Kidney (tissue), 13 donors: ENCODE measurements at regions not wholly inside any gene's neighbourhood (a gene's known extent, or its start where the extent isn't known, plus 50 kb on each side); places are given as distances from the start of the nearest gene placed in this dataset.
"Not testable (repeated sequence)": the region's sequence is repeated elsewhere in the genome, so short reads cannot be mapped to it uniquely, and the experiment has no call there.

Experiments used
- DNase-seq, 5 donors: peaks; one replicate each; pipeline ENCODE4 v3.0.0-alpha.2; 2013 to 2020
- FAIRE-seq: peaks from 2 replicates; lab custom pipeline; 2012; peaks lifted over from hg19 to GRCh38; lab: Jason Lieb, UNC
- H3K27ac ChIP-seq, 2 donors: one replicate each; pipeline ENCODE4 v1.7.0; 2013; ENCODE audit warnings: low read depth in 2 of 2, low read length in 2 of 2, inconsistent platforms in 1 of 2
- H3K27me3 ChIP-seq: one replicate; pipeline ENCODE4 v1.7.1; 2013; ENCODE audit warnings: low read length, inconsistent platforms; ENCODE audit not compliant: control insufficient read depth, insufficient read depth
- H3K36me3 ChIP-seq, 3 donors: one replicate each; pipeline versions ENCODE4 v1.7.0 to v1.7.1; 2013; ENCODE audit warnings: low read length in 3 of 3, control low read depth in 1 of 3, inconsistent platforms in 1 of 3; ENCODE audit not compliant: insufficient read depth in 3 of 3, control insufficient read depth in 2 of 3
- H3K4me1 ChIP-seq, 3 donors: one replicate each; pipeline versions ENCODE4 v1.7.0 to v1.7.1; 2013; ENCODE audit warnings: low read length in 3 of 3, inconsistent platforms in 1 of 3, low read depth in 1 of 3; ENCODE audit not compliant: control insufficient read depth in 2 of 3, insufficient read depth in 2 of 3
- H3K4me3 ChIP-seq, 3 donors: one replicate each; pipeline versions ENCODE4 v1.7.0 to v1.8.1; 2013; ENCODE audit warnings: low read length in 3 of 3, control low read depth in 1 of 3, inconsistent platforms in 1 of 3
- H3K9ac ChIP-seq, 3 donors: one replicate each; pipeline versions ENCODE4 v1.7.0 to v1.7.1; 2013; ENCODE audit warnings: low read length in 3 of 3, control low read depth in 1 of 3, inconsistent platforms in 1 of 3
- H3K9me3 ChIP-seq, 3 donors: one replicate each; pipeline versions ENCODE4 v1.7.0 to v1.7.1; 2013; ENCODE audit warnings: low read length in 3 of 3, control low read depth in 1 of 3, inconsistent platforms in 1 of 3; ENCODE audit not compliant: control insufficient read depth in 2 of 3, insufficient read depth in 1 of 3
- CTCF ChIP-seq: IDR thresholded peaks from 3 replicates; pipeline ENCODE4 v1.5.1; 2012; ENCODE audit warnings: mild to moderate bottlenecking, moderate library complexity, borderline replicate concordance; ENCODE audit not compliant: insufficient read depth; ENCODE audit errors: extremely low read depth
- intact Hi-C: fragments of 100-400 bp; cut with DNase I; formaldehyde crosslinking; loops from one replicate; pipeline ENCODE4 v1.11.1; 2022
- donor health status: control.
- donor health status: control.
- donor health status: control.
- donor health status: control.
- donor health status: control.
- donor health status: DM: yes; HTN: yes; CAD: no.
- donor health status: Normal renal cell carcinoma (clear cell type).

GRCh38 chr7:86445285-86445684, 198.4 kb upstream of the GRM3 start:
- no peak for FAIRE-seq
- TF ChIP-seq CTCF, result no peak
- Histone ChIP-seq H3K27ac (no peak overlapping the region), H3K27me3 (no peaks in the 10 kb centered on the region), H3K4me3 (no peak overlapping the region), H3K9me3 (no peaks in the 10 kb centered on the region), H3K36me3 (no peaks in the 10 kb centered on the region), H3K4me1 (no peaks in the 10 kb centered on the region), H3K9ac (no peak overlapping the region)
- intact Hi-C loops, result no loop called here
- DNase-seq, result no peak

GRCh38 chr7:86444245-86444644, 199.5 kb upstream of the GRM3 start:
- Histone ChIP-seq H3K36me3 (no peaks in the 10 kb centered on the region), H3K9ac (no peak overlapping the region), H3K27ac (no peak overlapping the region), H3K4me1 (no peaks in the 10 kb centered on the region), H3K27me3 (no peaks in the 10 kb centered on the region), H3K9me3 (no peaks in the 10 kb centered on the region), H3K4me3 (no peak overlapping the region)
- no peak for FAIRE-seq
- intact Hi-C loops, result no loop called here
- no peak for TF ChIP-seq CTCF
- no peak for DNase-seq

GRCh38 chr7:86440420-86440819, 203.3 kb upstream of the GRM3 start:
- H3K27ac ChIP-seq, intact Hi-C loops, H3K36me3 ChIP-seq, FAIRE-seq, H3K9me3 ChIP-seq, H3K4me1 ChIP-seq, DNase-seq, H3K9ac ChIP-seq, H3K27me3 ChIP-seq, H3K4me3 ChIP-seq: not testable (repeated sequence)

GRCh38 chr7:86437951-86438450, 205.7 kb upstream of the GRM3 start:
- intact Hi-C loops, result no loop called here
- no peak overlapping the region for H3K27ac ChIP-seq
- no peak for TF ChIP-seq CTCF

More at GRCh38 chr7:86437951-86438450, 205.7 kb upstream of the GRM3 start:
- no peaks in the 10 kb centered on the region for H3K9me3 ChIP-seq
- H3K27me3 ChIP-seq, result no peaks in the 10 kb centered on the region
- no peaks in the 10 kb centered on the region for H3K36me3 ChIP-seq
- no peak overlapping the region for H3K4me3 ChIP-seq
- no peaks in the 10 kb centered on the region for H3K4me1 ChIP-seq
- FAIRE-seq (no peak), DNase-seq (no peak)
- no peak overlapping the region for H3K9ac ChIP-seq
